H1 (cell line): ENCODE measurements at regions not wholly inside any gene's neighbourhood (a gene's known extent, or its start where the extent isn't known, plus 50 kb on each side); places are given as distances from the start of the nearest gene placed in this dataset.
A peak's percentile ranks its signal among the peaks of the same experiment; 100 is the strongest.

Experiments
- CTCF ChIA-PET: fragments of 300-600 bp; sonication (Branson Sonifier 250); formaldehyde crosslinking; loops from one replicate; lab custom pipeline; 2021; ENCODE audit not compliant: partially characterized antibody; lab: Charles Lee
- POLR2A ChIA-PET: fragments of 300-600 bp; sonication (Branson Sonifier 250); formaldehyde crosslinking; loops from one replicate; lab custom pipeline; 2021; ENCODE audit warnings: inconsistent platforms; ENCODE audit not compliant: partially characterized antibody; lab: Charles Lee
- DNase-seq, 2 experiments: peaks; one replicate each; pipeline versions ENCODE4 v3.0.0 to v3.0.0-alpha.2; 2010 to 2022; ENCODE audit warnings: low spot score in 2 of 2, low read depth in 1 of 2, mixed read lengths in 1 of 2
- FAIRE-seq: peaks from 2 replicates; lab custom pipeline; 2011; peaks lifted over from hg19 to GRCh38; lab: Jason Lieb, UNC
- H2AFZ ChIP-seq: 2 replicates; pipeline ENCODE4 v1.8.1; 2012; ENCODE audit warnings: low read length, inconsistent platforms
- H2AK5ac ChIP-seq: 2 replicates; pipeline ENCODE4 v1.6.1; 2013; ENCODE audit warnings: low read depth, low read length
- H2BK120ac ChIP-seq: replicated peaks from 2 replicates; pipeline ENCODE3; 2013; ENCODE audit warnings: low read depth, low read length, inconsistent platforms
- H2BK12ac ChIP-seq: 2 replicates; pipeline ENCODE4 v1.6.1; 2013; ENCODE audit warnings: low read depth, low read length
- H2BK15ac ChIP-seq: 2 replicates; pipeline ENCODE4 v1.6.1; 2013; ENCODE audit warnings: low read length
- H2BK20ac ChIP-seq: 2 replicates; pipeline ENCODE4 v1.6.1; 2013; ENCODE audit warnings: low read length
- H2BK5ac ChIP-seq: 2 replicates; pipeline ENCODE4 v1.6.1; 2013; ENCODE audit warnings: low read depth, low read length
- H3K14ac ChIP-seq: 2 replicates; pipeline ENCODE4 v1.6.1; 2013; ENCODE audit warnings: inconsistent platforms; ENCODE audit not compliant: insufficient read length
- H3K18ac ChIP-seq: 2 replicates; pipeline ENCODE4 v1.6.1; 2013; ENCODE audit warnings: low read length; ENCODE audit errors: extremely low read depth
- H3K23ac ChIP-seq: 2 replicates; pipeline ENCODE4 v1.6.1; 2013; ENCODE audit warnings: inconsistent platforms; ENCODE audit not compliant: insufficient read length
- H3K23me2 ChIP-seq: 2 replicates; pipeline ENCODE4 v1.6.1; 2013; ENCODE audit warnings: low read depth, low read length
- H3K27ac ChIP-seq: 2 replicates; pipeline ENCODE4 v1.6.1; 2011; ENCODE audit warnings: low read depth, low read length, inconsistent platforms
- H3K27me3 ChIP-seq, 4 experiments: replicated peaks in 1 of 4; 1 replicate in 1 of 4; 2 replicates in 3 of 4; pipeline versions ENCODE4 v1.6.1 to v1.8.1; 2011 to 2013; ENCODE audit warnings: low read length in 3 of 4, mild to moderate bottlenecking in 3 of 4, inconsistent platforms in 2 of 4, mixed read lengths in 2 of 4, moderate library complexity in 1 of 4; ENCODE audit not compliant: control insufficient read depth in 3 of 4, insufficient read depth in 3 of 4; ENCODE audit errors: extremely low read depth in 1 of 4
- H3K36me3 ChIP-seq, 4 experiments: 2 replicates each; pipeline versions ENCODE4 v1.6.1 to v1.8.1; 2011 to 2013; ENCODE audit warnings: mild to moderate bottlenecking in 4 of 4, low read length in 3 of 4, moderate library complexity in 2 of 4, control low read depth in 1 of 4, inconsistent platforms in 1 of 4; ENCODE audit not compliant: insufficient read depth in 4 of 4, control insufficient read depth in 2 of 4
- H3K4ac ChIP-seq: replicated peaks from 2 replicates; pipeline ENCODE3; 2013; ENCODE audit warnings: low read length, low read depth, mixed read lengths, inconsistent platforms; ENCODE audit not compliant: insufficient read length
- H3K4me1 ChIP-seq, 4 experiments: replicated peaks in 1 of 4; 1 replicate in 1 of 4; 2 replicates in 3 of 4; pipeline versions ENCODE4 v1.6.1 to v1.8.1; 2011 to 2013; ENCODE audit warnings: low read length in 3 of 4, inconsistent platforms in 2 of 4, mixed read lengths in 1 of 4; ENCODE audit not compliant: insufficient read depth in 4 of 4, control insufficient read depth in 3 of 4
- H3K4me2 ChIP-seq, 2 experiments: 2 replicates each; pipeline versions ENCODE4 v1.6.1 to v1.8.1; 2011 to 2013; ENCODE audit warnings: low read depth in 2 of 2, low read length in 2 of 2, control low read depth in 1 of 2, inconsistent platforms in 1 of 2, mild to moderate bottlenecking in 1 of 2; ENCODE audit not compliant: insufficient read depth in 1 of 2
- H3K4me3 ChIP-seq, 4 experiments: fragments of 200-600, 300-600 bp in 1 of 4; sonication (generic), shearing (Covaris generic), sonication (Bioruptor Twin) in 1 of 4; 2 replicates each; pipeline versions ENCODE4 v1.5.1 to v1.8.1; 2011 to 2016; ENCODE audit warnings: low read length in 4 of 4, low read depth in 3 of 4, control low read depth in 2 of 4, inconsistent platforms in 2 of 4, mild to moderate bottlenecking in 2 of 4, mixed read lengths in 1 of 4, moderate library complexity in 1 of 4; ENCODE audit not compliant: insufficient read depth in 2 of 4; ENCODE audit errors: extremely low read depth in 1 of 4
- H3K56ac ChIP-seq: replicated peaks from 2 replicates; pipeline ENCODE3; 2013; ENCODE audit warnings: low read depth, mild to moderate bottlenecking, mixed read lengths, low read length, inconsistent platforms; ENCODE audit not compliant: insufficient read length
- H3K79me1 ChIP-seq: 2 replicates; pipeline ENCODE4 v1.6.1; 2013; ENCODE audit warnings: low read depth, low read length, control low read depth
- H3K79me2 ChIP-seq, 2 experiments: 2 replicates each; pipeline versions ENCODE4 v1.6.1 to v1.8.1; 2012 to 2013; ENCODE audit warnings: low read length in 2 of 2, mild to moderate bottlenecking in 2 of 2, inconsistent platforms in 1 of 2; ENCODE audit not compliant: insufficient read depth in 2 of 2, control insufficient read depth in 1 of 2
- H3K9ac ChIP-seq, 4 experiments: replicated peaks in 1 of 4; 1 replicate in 1 of 4; 2 replicates in 3 of 4; pipeline versions ENCODE4 v1.6.1 to v1.8.1; 2011 to 2013; ENCODE audit warnings: low read depth in 3 of 4, low read length in 3 of 4, control low read depth in 2 of 4, mild to moderate bottlenecking in 2 of 4, moderate library complexity in 2 of 4, inconsistent platforms in 1 of 4; ENCODE audit errors: extremely low read depth in 1 of 4
- H3K9me3 ChIP-seq, 2 experiments: 2 replicates each; pipeline versions ENCODE4 v1.6.1 to v1.8.1; 2012 to 2013; ENCODE audit warnings: mild to moderate bottlenecking in 2 of 2, moderate library complexity in 2 of 2, control low read depth in 1 of 2, inconsistent platforms in 1 of 2, low read depth in 1 of 2, low read length in 1 of 2, mixed read lengths in 1 of 2; ENCODE audit not compliant: insufficient read depth in 2 of 2
- H4K20me1 ChIP-seq, 2 experiments: replicated peaks in 1 of 2; 2 replicates each; pipeline versions ENCODE3 to v1.8.1; 2011 to 2013; ENCODE audit warnings: inconsistent platforms in 2 of 2, low read length in 2 of 2, mild to moderate bottlenecking in 1 of 2; ENCODE audit not compliant: insufficient read depth in 2 of 2, control insufficient read depth in 1 of 2
- H4K5ac ChIP-seq: 2 replicates; pipeline ENCODE4 v1.6.1; 2013; ENCODE audit warnings: low read length, low read depth, mixed read lengths, inconsistent platforms; ENCODE audit not compliant: insufficient read length
- H4K8ac ChIP-seq: 2 replicates; pipeline ENCODE4 v1.8.0; 2013; ENCODE audit warnings: mild to moderate bottlenecking, moderate library complexity, low read length, inconsistent platforms; ENCODE audit not compliant: insufficient read depth; ENCODE audit errors: extremely low read depth
- H4K91ac ChIP-seq: replicated peaks from 2 replicates; pipeline ENCODE3; 2013; ENCODE audit warnings: low read length, mixed read lengths, inconsistent platforms; ENCODE audit not compliant: insufficient read length
- BACH1 ChIP-seq: IDR thresholded peaks from 2 replicates; pipeline ENCODE4 v1.6.1; 2012; ENCODE audit warnings: low read length, improper control_type of control experiment
- EZH2 ChIP-seq: fragments of 200-600 bp; sonication (generic); IDR thresholded peaks from 2 replicates; pipeline ENCODE4 v1.7.1; 2012; ENCODE audit warnings: low read depth, mild to moderate bottlenecking, moderate library complexity, low read length, inconsistent platforms; ENCODE audit not compliant: severe bottlenecking
- HDAC2 ChIP-seq, 2 experiments: fragments of 300-600 bp in 1 of 2; sonication (generic) in 1 of 2; IDR thresholded peaks; 2 replicates each; pipeline ENCODE4 v1.6.1; 2011 to 2012; ENCODE audit warnings: low read depth in 2 of 2, low read length in 2 of 2, mild to moderate bottlenecking in 2 of 2, moderate library complexity in 2 of 2, borderline replicate concordance in 1 of 2, inconsistent platforms in 1 of 2
- JUND ChIP-seq: IDR thresholded peaks from 2 replicates; pipeline ENCODE4 v1.6.1; 2011; ENCODE audit warnings: mild to moderate bottlenecking, improper control_type of control experiment, low read length
- KDM5A ChIP-seq: fragments of 200-600 bp; IDR thresholded peaks from 2 replicates; pipeline ENCODE4 v1.7.1; 2012; ENCODE audit warnings: mild to moderate bottlenecking, low read length, inconsistent platforms, mixed read lengths
- POU5F1 ChIP-seq: IDR thresholded peaks from 2 replicates; pipeline ENCODE4 v1.6.1; 2011; ENCODE audit warnings: low read depth, mild to moderate bottlenecking, low read length, moderate library complexity
- TBP ChIP-seq: IDR thresholded peaks from 2 replicates; pipeline ENCODE4 v1.6.1; 2011; ENCODE audit warnings: low read depth, low read length, improper control_type of control experiment
- WGBS, 2 experiments: shearing (Covaris generic) in 1 of 2; methylation state at CpG; one replicate each; pipeline versions ENCODE4 v1.1.6 to v1.1.7; 2013 to 2015; ENCODE audit warnings: low lambda C conversion rate in 2 of 2, mixed read lengths in 2 of 2, inconsistent platforms in 1 of 2, low coverage in 1 of 2, missing lambda C conversion rate in 1 of 2; ENCODE audit not compliant: insufficient replicate concordance in 2 of 2, insufficient coverage in 1 of 2, insufficient read length in 1 of 2; ENCODE audit errors: extremely low coverage in 1 of 2, missing lambda C conversion rate in 1 of 2; 5-methylcytosine and 5-hydroxymethylcytosine counted together

DNA sequence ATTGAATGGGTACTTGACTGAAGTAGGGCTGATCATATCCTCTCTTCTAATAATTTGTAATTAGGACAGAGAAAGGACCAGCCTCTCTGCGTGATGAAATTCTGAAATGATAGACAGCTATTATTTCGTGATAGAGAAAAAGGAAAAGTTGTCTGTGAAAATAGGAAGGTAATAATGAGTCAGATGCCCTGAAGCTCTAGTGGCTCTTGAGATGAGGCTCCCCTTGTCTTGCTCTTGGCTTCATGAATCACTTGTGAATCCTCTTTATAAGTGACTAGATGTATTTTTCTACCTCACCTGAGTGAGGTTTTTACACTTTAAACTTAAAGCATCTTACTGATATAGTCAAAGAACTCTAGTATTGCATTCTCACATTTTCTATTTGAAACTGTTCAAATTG, 888.9 kb downstream of the PCDH18 start:
- ChIA-PET POLR2A (no interaction called here), CTCF (no interaction called here)
- Histone ChIP-seq H3K79me2 (no peaks in the 10 kb centered on the region), H4K20me1 (no peaks in the 10 kb centered on the region), H2BK120ac (no peak overlapping the region), H4K8ac (no peak overlapping the region), H2BK5ac (no peak overlapping the region), H3K79me1 (no peaks in the 10 kb centered on the region), H2AFZ (0 out of 2 replicates have a peak overlapping the region, but pooled peaks have one; percentile 39), H2BK20ac (no peak overlapping the region), H3K4me3 (no peak overlapping the region), H3K9ac (no peak overlapping the region), H4K5ac (no peak overlapping the region), H3K4ac (no peak overlapping the region), H3K23ac (no peak overlapping the region), H3K36me3 (no peaks in the 10 kb centered on the region), H3K4me1 (no peaks in the 10 kb centered on the region), H3K9me3 (peaks cover 0 to 3% of the 10 kb centered on the region in 2 experiments; a peak in 1 of 4 replicates), H3K14ac (no peak overlapping the region), H3K27ac (no peak overlapping the region), H2BK12ac (no peak overlapping the region), H4K91ac (no peak overlapping the region), H3K56ac (no peak overlapping the region), H3K18ac (no peak overlapping the region), H3K27me3 (no peaks in the 10 kb centered on the region), H2AK5ac (no peak overlapping the region), H2BK15ac (no peak overlapping the region), H3K4me2 (no peak overlapping the region), H3K23me2 (no peaks in the 10 kb centered on the region)
- WGBS, 2 experiments = 100% methylated on average over 2 of the region's 2 CpGs; no CpG with 5 or more reads in 1 of the 2 experiments
- FAIRE-seq = no peak
- DNase-seq = no peak
- TF ChIP-seq HDAC2 (IDR thresholded peaks at IDR 0.05; ENCODE audit: borderline replicate concordance in 1 of 2, low read depth in 2 of 2, low read length in 2 of 2) = no peak
- no peak for TF ChIP-seq POU5F1
- no peak for TF ChIP-seq BACH1
- TF ChIP-seq TBP = no peak
- no peak for TF ChIP-seq EZH2
- no peak for TF ChIP-seq KDM5A
- no peak for TF ChIP-seq JUND
